ENCODE measurements at regions not wholly inside any gene's neighbourhood (a gene's known extent, or its start where the extent isn't known, plus 50 kb on each side); places are given as distances from the start of the nearest gene placed in this dataset.
A peak's percentile ranks its signal among the peaks of the same experiment; 100 is the strongest.
"Not testable (repeated sequence)": the region's sequence is repeated elsewhere in the genome, so short reads cannot be mapped to it uniquely, and the experiment has no call there.

- no peak for DNase-seq (ENCODE audit: low read depth)
These were observed 131.6 kb downstream of the GLUL start for GRCh38 chr1:182259968-182260367.

- peak; percentile 20 for DNase-seq (ENCODE audit: low read depth)
These were observed 132.2 kb downstream of the GLUL start for GRCh38 chr1:182259229-182259872.

GRCh38 chr1:182257369-182258063, 134.1 kb downstream of the GLUL start:
- DNase-seq (ENCODE audit: low read depth) = no peak

- no peak for DNase-seq (ENCODE audit: low read depth)
These were observed 134.7 kb downstream of the GLUL start for GRCh38 chr1:182256931-182257330.

GRCh38 chr1:182255494-182255893, 136.1 kb downstream of the GLUL start:
- DNase-seq (ENCODE audit: low read depth) = no peak

- DNase-seq (ENCODE audit: low read depth) = no peak
These were observed 138.2 kb downstream of the GLUL start for GRCh38 chr1:182253319-182253860.

GRCh38 chr1:182251561-182251960, 140.0 kb downstream of the GLUL start:
- DNase-seq (ENCODE audit: low read depth) = no peak

- no peak for DNase-seq (ENCODE audit: low read depth)
These were observed 142.4 kb downstream of the GLUL start for GRCh38 chr1:182249201-182249676.

GRCh38 chr1:182248721-182249120, 142.9 kb downstream of the GLUL start:
- no peak for DNase-seq (ENCODE audit: low read depth)

GRCh38 chr1:182247813-182248212, 143.8 kb downstream of the GLUL start:
- DNase-seq (ENCODE audit: low read depth) = not testable (repeated sequence)

- no peak for DNase-seq (ENCODE audit: low read depth)
These were observed 144.8 kb downstream of the GLUL start for GRCh38 chr1:182246783-182247182.

- DNase-seq (ENCODE audit: low read depth) = no peak
These were observed 146.6 kb downstream of the GLUL start for GRCh38 chr1:182245040-182245439.

GRCh38 chr1:182244451-182244850, 147.1 kb downstream of the GLUL start:
- no peak for DNase-seq (ENCODE audit: low read depth)

- DNase-seq (ENCODE audit: low read depth) = no peak
These were observed 148.9 kb downstream of the GLUL start for GRCh38 chr1:182242641-182243040.

- no peak for DNase-seq (ENCODE audit: low read depth)
These were observed 151.5 kb downstream of the GLUL start for GRCh38 chr1:182240085-182240484.

- no peak for DNase-seq (ENCODE audit: low read depth)
These were observed 153.2 kb downstream of the GLUL start for GRCh38 chr1:182238421-182238820.

GRCh38 chr1:182237329-182237728, 154.3 kb downstream of the GLUL start:
- no peak for DNase-seq (ENCODE audit: low read depth)

GRCh38 chr1:182236651-182237077, 154.9 kb downstream of the GLUL start:
- no peak for DNase-seq (ENCODE audit: low read depth)

- DNase-seq (ENCODE audit: low read depth) = no peak
These were observed 155.5 kb downstream of the GLUL start for GRCh38 chr1:182235952-182236650.

GRCh38 chr1:182235604-182235951, 156.0 kb downstream of the GLUL start:
- DNase-seq (ENCODE audit: low read depth) = no peak

GRCh38 chr1:182229921-182230491, 161.6 kb downstream of the GLUL start:
- no peak for DNase-seq (ENCODE audit: low read depth)

GRCh38 chr1:182229451-182229850, 162.1 kb downstream of the GLUL start:
- DNase-seq (ENCODE audit: low read depth) = no peak

Data from activated T-helper 1 cell treated with Interleukin-2 at 50 U/mL for 16 hours (primary cell).